NT2/D1 (cell line): ENCODE measurements at regions not wholly inside any gene's neighbourhood (a gene's known extent, or its start where the extent isn't known, plus 50 kb on each side); places are given as distances from the start of the nearest gene placed in this dataset.

Experiments used
- YY1 ChIP-seq: IDR thresholded peaks from 2 replicates; pipeline ENCODE4 v1.6.1; 2011; ENCODE audit not compliant: insufficient read length, insufficient read depth
- ZNF274 ChIP-seq: IDR thresholded peaks from 2 replicates; pipeline ENCODE4 v1.6.1; 2011; ENCODE audit warnings: mild to moderate bottlenecking, low read depth, low read length

DNA sequence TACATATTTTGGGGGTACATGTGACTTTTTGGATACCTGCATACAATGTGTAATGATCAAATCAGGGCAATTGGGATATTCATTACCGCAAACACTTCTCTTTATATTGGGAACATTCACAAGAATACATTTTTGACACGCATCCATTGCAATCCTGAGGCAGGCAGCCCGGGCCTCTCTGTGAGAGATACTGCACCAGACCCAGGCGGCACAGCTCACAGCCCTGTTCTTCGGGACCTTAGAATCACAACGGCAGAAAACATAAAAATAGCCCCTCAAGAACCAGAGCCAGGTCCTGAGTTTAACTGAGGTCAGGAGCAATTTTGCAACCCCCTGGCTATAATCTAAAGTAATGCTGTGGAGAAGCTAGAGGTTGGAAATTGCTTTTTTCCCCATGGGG, 90.8 kb upstream of the PGBD5 start:
- TF ChIP-seq YY1 (no peak), ZNF274 (no peak)
